Inflammatory macrophage treated with lipopolysaccharide for 1 hour (primary cell): ENCODE measurements at regions not wholly inside any gene's neighbourhood (a gene's known extent, or its start where the extent isn't known, plus 50 kb on each side); places are given as distances from the start of the nearest gene placed in this dataset.
A peak's percentile ranks its signal among the peaks of the same experiment; 100 is the strongest.

Experiments
- DNase-seq, 2 donors: peaks; one replicate each; pipeline ENCODE4 v3.0.0-alpha.2; 2020 to 2022

DNA sequence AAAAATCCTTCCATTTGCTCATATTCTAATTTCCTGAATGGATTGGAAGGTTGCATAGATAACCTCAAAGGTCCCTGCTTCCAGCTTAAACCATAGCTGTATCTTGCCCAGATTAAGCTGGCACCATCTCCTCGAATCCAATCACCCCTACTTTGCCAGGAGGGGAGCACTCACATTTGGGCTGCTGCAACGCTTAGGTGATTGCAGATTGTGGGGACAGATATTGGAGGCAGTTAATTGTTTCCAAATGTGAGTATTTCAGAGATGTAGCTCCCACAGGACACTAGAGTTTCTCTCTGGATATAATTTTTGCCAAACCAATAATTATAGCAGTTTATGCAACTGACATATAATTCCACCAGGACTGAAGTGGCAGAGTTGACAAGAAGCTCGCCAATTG, 53.5 kb upstream of the ACSL1 start:
- DNase-seq = no peak

GRCh38 chr4:184882276-184882675, 56.5 kb upstream of the ACSL1 start:
- DNase-seq = no peak

DNA sequence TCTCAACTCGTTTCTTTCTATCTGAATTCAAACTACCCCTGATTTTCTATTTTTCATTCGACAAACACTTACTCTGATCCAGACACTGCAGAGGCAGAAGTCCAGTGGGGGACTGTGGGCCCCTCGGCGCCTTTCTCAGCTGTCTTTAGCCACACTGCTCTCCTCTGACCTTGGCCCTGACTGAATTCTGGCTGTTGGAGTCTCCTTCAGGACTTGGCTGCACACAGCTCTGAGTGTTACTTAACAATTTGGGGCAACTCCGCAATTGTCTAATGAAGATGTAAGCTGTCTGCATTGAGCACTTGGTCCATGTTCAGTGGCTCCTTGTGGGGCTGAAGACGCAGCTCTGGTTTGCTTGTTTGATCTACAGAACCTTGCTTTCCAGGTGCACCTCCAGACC, 57.3 kb upstream of the ACSL1 start:
- no peak for DNase-seq

- DNase-seq = no peak
Observed at GRCh38 chr4:184884883-184885282, 59.1 kb upstream of the ACSL1 start.

GRCh38 chr4:184885602-184886001, 59.8 kb upstream of the ACSL1 start:
- no peak for DNase-seq

- DNase-seq = peak; percentile 85 to 89
Observed at GRCh38 chr4:184887333-184887732, 61.6 kb upstream of the ACSL1 start.

- DNase-seq = no peak
Observed at GRCh38 chr4:184887947-184888346, 62.2 kb upstream of the ACSL1 start.

DNA sequence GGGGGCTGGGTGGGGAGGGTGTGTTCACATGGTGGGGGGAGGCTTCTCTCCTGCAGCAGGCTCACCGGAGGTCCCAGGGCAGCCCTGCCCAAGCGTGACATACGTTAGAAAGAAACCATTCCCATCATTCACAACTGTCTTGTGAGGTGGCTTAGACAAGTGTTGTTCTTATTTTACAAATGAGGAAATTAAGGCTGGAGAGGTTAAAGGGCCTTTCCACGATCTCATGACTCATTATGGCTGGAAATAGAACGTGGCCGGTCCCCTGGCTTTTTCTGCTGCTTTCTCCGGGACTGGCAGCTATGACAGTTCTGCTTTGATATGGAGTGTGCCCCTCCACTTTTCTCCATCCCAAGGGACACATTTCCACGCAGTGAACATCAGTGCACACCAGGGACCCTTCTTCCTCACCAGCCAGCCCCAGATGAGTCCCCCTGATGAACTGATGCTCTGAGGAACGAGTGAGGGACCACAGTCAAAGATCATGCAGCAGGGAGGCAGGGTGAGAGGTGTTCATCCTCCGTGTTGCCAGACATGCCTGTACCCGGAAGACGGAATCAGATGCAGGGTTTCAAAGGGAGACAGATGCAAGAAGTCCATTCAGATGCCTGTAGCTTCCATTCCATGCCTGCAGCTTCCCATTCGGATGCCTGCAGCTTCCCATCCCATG, 64.0 kb upstream of the ACSL1 start:
- DNase-seq = peak; percentile 91 to 96

- no peak for DNase-seq
Observed at GRCh38 chr4:184890499-184890898, 64.7 kb upstream of the ACSL1 start.

GRCh38 chr4:184891816-184892397, 66.1 kb upstream of the ACSL1 start:
- peak; percentile 82 to 86 for DNase-seq

DNA sequence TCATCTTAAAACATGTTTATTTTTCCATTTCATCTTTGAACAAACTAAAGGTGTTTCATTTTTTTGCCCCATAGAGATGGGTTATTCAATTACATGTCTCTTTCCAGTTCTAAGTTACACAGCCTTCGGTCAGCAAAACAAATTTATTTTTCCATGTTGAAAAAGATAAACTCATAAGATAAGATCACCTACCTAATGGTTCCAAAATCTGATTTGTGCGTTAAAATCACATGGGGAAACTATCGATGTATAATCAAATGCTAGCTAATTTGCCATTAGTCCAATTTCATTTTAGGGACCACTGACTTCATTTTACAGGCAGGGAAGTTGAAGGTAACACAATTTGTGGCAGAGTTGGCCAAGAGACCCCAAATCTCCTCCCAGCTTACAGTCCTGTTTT, 67.2 kb upstream of the ACSL1 start:
- no peak for DNase-seq

GRCh38 chr4:184893801-184894571, 68.2 kb upstream of the ACSL1 start:
- peak; percentile 83 to 85 for DNase-seq

DNA sequence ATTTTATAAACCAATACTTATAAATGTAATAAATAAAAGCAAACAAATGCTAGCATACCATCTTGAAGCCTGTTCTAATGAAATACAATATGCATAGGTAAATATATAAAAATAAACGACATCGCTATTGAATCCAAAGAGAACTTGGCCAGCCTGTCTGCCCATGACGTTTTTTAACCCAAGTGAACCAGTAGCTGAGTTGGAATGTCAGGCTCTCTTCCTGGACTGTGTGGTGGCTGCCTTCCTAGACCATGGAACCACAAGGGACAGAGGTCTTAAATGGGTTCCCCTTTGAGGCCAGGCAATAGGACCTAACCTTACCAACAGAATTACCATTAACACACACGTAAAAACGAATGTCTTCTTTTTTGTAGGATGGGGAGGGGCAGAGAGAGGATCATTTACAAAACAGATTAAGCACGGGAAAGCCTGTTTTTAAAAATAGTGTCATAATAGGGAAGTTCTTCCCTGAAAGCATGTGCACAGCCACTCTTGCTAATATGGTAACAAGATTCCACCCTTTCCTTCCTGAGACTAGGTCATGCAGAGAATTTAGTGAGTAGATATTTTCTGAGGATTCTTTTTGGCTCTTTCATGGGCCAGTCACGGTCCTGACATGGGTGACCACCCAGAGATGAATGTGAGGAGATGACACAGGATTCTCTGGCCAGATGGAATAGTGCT, 69.4 kb upstream of the ACSL1 start:
- DNase-seq = peak; percentile 86 to 92

GRCh38 chr4:184896868-184897715, 71.3 kb upstream of the ACSL1 start:
- peak; percentile 97 to 100 for DNase-seq

DNA sequence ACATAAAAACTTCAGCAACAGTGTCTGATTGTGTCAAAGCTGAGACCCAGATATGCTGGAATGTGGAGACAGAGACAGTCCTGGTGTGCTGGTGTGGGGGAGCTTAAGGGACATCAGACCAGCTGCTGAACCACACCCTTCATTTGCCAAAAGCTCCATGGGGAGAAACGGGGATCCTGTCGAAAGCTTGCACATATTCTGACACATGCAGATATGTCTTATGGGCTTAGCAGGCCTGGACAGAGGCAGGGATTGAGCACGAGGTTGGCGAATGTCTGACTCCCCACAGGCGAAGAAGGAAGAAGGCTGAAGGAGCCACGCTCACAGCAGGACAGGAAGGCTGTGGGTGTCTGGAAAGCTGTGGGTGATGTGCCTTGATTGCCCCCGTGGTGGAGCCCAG, 72.1 kb upstream of the ACSL1 start:
- peak; percentile 68 to 77 for DNase-seq

GRCh38 chr4:184898793-184899192, 73.0 kb upstream of the ACSL1 start:
- DNase-seq = peak; percentile 51 to 52

DNA sequence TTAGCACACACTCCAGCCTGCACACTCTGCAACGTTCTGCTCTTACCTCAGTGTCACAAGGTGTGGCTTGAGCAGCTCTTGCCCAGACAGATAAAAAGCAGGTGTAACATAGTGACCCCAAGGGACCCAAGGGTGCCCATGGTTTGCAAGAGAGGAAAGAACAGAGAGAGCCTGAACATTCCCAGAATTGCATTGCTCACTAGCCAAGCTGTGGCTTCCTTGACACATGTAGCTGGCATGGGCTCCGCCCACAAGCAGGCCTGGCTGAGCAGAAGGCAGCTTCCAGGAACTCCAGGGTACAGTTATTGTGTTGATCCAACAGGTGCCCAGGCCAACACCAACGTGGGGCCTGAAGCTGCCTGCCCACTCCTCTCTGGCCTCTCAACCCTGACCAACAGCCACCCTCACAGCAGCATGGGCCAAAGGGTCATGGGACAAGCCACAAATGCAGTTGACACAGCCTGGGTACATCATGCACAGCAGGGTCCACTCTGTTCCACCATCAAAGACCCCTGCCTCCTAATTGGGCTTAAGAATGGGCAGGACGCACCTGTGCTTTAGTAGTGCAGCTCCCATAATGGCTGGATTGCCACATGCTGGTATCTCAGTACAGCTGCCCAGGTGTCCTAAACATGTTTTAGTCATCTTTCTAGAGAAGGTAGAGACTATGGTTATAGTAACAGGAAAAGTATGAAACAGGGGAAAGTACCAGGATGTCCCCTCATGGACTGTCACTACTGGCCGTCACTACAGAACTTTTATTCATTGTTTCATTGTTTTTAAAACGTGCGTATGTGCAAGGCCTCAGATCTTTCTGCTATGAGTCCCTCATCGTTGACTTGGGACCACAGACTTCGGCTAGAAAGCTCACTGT, 73.7 kb upstream of the ACSL1 start:
- DNase-seq = peak; percentile 73 to 89

GRCh38 chr4:184900184-184900583, 74.4 kb upstream of the ACSL1 start:
- no peak for DNase-seq

DNA sequence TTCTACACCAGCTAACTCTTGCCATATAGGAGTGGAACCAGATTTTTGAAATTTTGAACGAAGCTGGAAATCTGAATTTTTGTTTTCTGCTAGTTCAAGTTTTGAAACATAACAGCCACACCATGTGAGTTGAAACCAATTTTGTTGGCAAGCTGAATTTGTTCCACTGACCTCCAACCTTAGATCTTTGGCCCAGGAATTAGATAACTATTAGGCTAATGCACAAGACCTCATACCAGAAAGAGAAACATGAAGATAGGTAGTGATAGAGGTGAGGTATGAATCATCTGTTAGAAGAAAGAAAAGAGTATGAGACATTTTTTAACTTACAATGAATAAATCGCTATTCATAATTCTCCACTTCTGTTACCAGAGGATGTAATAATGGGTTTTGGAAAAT, 76.8 kb upstream of the ACSL1 start:
- no peak for DNase-seq

- DNase-seq = no peak
Observed at GRCh38 chr4:184906480-184907097, 80.8 kb upstream of the ACSL1 start.

GRCh38 chr4:184907216-184907615, 81.4 kb upstream of the ACSL1 start:
- DNase-seq = no peak
